Heart left ventricle (tissue), 16 donors: ENCODE measurements at regions not wholly inside any gene's neighbourhood (a gene's known extent, or its start where the extent isn't known, plus 50 kb on each side); places are given as distances from the start of the nearest gene placed in this dataset.

Source experiments
- ATAC-seq, 4 donors: fragments of 200-7000 bp; cut with Tn5 transposase; one replicate each; pipeline ENCODE4 v1.9.1; 2020 to 2022; ENCODE audit warnings: moderate library complexity in 4 of 4, mild to moderate bottlenecking in 3 of 4, moderate number of reproducible peaks in 1 of 4
- DNase-seq, 5 donors: peaks; one replicate each; pipeline ENCODE4 v3.0.0-alpha.2; 2020
- H3K27ac ChIP-seq, 12 donors: fragments of 200-600 bp; sonication (generic) in 4 of 12; one replicate each; pipeline versions ENCODE4 v1.5.0 to v1.8.0; 2016 to 2022; ENCODE audit warnings: mild to moderate bottlenecking in 2 of 12
- H3K27me3 ChIP-seq, 9 donors: fragments of 200-600 bp; sonication (generic) in 2 of 9; one replicate each; pipeline versions ENCODE4 v1.5.1 to v1.8.0; 2016 to 2022; ENCODE audit warnings: mild to moderate bottlenecking in 3 of 9
- H3K36me3 ChIP-seq, 9 donors: fragments of 200-600 bp; sonication (generic) in 2 of 9; one replicate each; pipeline versions ENCODE4 v1.5.0 to v1.8.0; 2018 to 2022; ENCODE audit warnings: mild to moderate bottlenecking in 2 of 9
- H3K4me1 ChIP-seq, 12 donors: fragments of 200-600 bp; sonication (generic) in 4 of 12; one replicate each; pipeline versions ENCODE4 v1.5.0 to v1.8.0; 2016 to 2022; ENCODE audit warnings: mild to moderate bottlenecking in 3 of 12
- H3K4me3 ChIP-seq, 12 donors: fragments of 200-600 bp; sonication (generic) in 4 of 12; one replicate each; pipeline versions ENCODE4 v1.5.0 to v1.8.0; 2017 to 2022; ENCODE audit warnings: mild to moderate bottlenecking in 9 of 12, moderate library complexity in 4 of 12
- H3K9me3 ChIP-seq, 12 donors: fragments of 200-600 bp; sonication (generic) in 4 of 12; one replicate each; pipeline versions ENCODE4 v1.5.0 to v1.8.0; 2016 to 2022; ENCODE audit warnings: mild to moderate bottlenecking in 1 of 12
- CTCF ChIP-seq, 12 donors: fragments of 200-600 bp; sonication (generic) in 4 of 12; IDR thresholded peaks; one replicate each; pipeline versions ENCODE4 v1.5.0 to v1.8.0; 2018 to 2022; ENCODE audit warnings: antibody characterized with exemption in 12 of 12, mild to moderate bottlenecking in 5 of 12
- POLR2A ChIP-seq, 2 donors: fragments of 450-650 bp; IDR thresholded peaks; one replicate each; pipeline ENCODE4 v1.6.1; 2017; ENCODE audit warnings: antibody characterized with exemption in 2 of 2, mild to moderate bottlenecking in 2 of 2, moderate library complexity in 2 of 2
- WGBS, 4 donors: extraction: QIAGEN DNeasy Blood & Tissue Kit in 2 of 4; methylation state at CpG; one replicate each; pipeline versions ENCODE4 v1.1.5 to v1.1.7; 2013 to 2018; 5-methylcytosine and 5-hydroxymethylcytosine counted together
- intact Hi-C, 10 donors: fragments of 100-400 bp; cut with DNase I; formaldehyde crosslinking; loops; one replicate each; pipeline versions ENCODE4 v1.11.1 to v1.14.2; 2022
- donor health status: ischemic (EF 13 %, LVEDD 7.1; RV severe dilation, severe dysfunction).
- donor health status: healthy with polysubstance abuse.
- donor health status: DM: no; HTN: yes; CAD: no.
- donor health status: DM: no; HTN: no; CAD: no.
- donor health status: ischemic (EF 25% LVEDD 6.9; RV normal size, moderate dysfunction).
- donor health status: ischemic (EF 25% LVEDD 5.7; RV mildly dilated, moderate dysfunction).
- donor health status: healthy.
- donor health status: DM: yes; HTN: yes; CAD: no.
- donor health status: ischemic (EF 35%, LVEDD 5.7; RV mildly dilated, moderate dysfunction).
- donor health status: nonischemic (EF 11% LVEDD 7.7; RV severe dilation, severe dysfunction).
- donor health status: DM: yes; HTN: yes; CAD: no.
- donor health status: PGD.
- donor health status: ischemic (EF 29% LVEDD 5.4; RV normal size, mild dysfunction).
- donor health status: nonischemic (EF 23%, LVEDD 6.1; RV moderate dilation, normal function).

DNA sequence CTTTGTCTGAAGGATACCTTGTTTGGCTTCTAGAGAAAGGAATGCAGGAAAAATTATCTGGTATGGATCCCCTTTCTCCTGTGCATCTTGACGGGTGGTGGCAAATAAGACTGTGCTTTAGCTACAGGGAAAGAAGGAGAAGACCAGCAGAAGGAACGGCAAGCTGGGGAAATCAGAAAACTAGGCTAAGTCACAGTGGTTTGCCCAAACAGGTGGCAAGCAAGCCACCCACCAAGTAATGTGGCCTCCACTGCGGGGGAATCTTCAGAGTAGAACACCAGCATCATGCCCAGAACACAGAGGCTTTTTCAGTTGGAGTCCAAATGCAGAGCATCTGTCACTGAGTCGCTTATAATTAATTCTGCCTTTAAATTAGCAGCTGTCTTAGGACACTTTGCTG is 282.8 kb downstream of the PHF14 start:
- intact Hi-C loops: no loop called here
- H3K4me1 ChIP-seq: no peaks in the 10 kb centered on the region
- DNase-seq (no peak), ATAC-seq (no peak)
- no peak overlapping the region for H3K27ac ChIP-seq
- H3K27me3 ChIP-seq: no peaks in the 10 kb centered on the region
- TF ChIP-seq POLR2A (IDR thresholded peaks at IDR 0.05): no peak
- TF ChIP-seq CTCF (IDR thresholded peaks at IDR 0.05): no peak
- WGBS, 4 donors: 84 to 89% (median 85%) methylated on average over 4 of the region's 4 CpGs
- no peak overlapping the region for H3K4me3 ChIP-seq
- H3K36me3 ChIP-seq: no peaks in the 10 kb centered on the region
- no peaks in the 10 kb centered on the region for H3K9me3 ChIP-seq

- no peaks in the 10 kb centered on the region for H3K4me1 ChIP-seq
- intact Hi-C loops: no loop called here
- no peak overlapping the region for H3K4me3 ChIP-seq
- no peak overlapping the region for H3K27ac ChIP-seq
- no peak for ATAC-seq
- no peak for TF ChIP-seq POLR2A (IDR thresholded peaks at IDR 0.05)
- no peak for TF ChIP-seq CTCF (IDR thresholded peaks at IDR 0.05)
- no peaks in the 10 kb centered on the region for H3K36me3 ChIP-seq
- H3K27me3 ChIP-seq: no peaks in the 10 kb centered on the region
- no peaks in the 10 kb centered on the region for H3K9me3 ChIP-seq
- no peak for DNase-seq
These were observed 287.8 kb downstream of the PHF14 start for GRCh38 chr7:11261470-11261869.

GRCh38 chr7:11266101-11266500 is 292.4 kb downstream of the PHF14 start:
- ATAC-seq (no peak), DNase-seq (no peak)
- Histone ChIP-seq H3K4me3 (no peak overlapping the region), H3K27me3 (no peaks in the 10 kb centered on the region), H3K36me3 (no peaks in the 10 kb centered on the region), H3K27ac (no peak overlapping the region), H3K4me1 (no peaks in the 10 kb centered on the region), H3K9me3 (no peaks in the 10 kb centered on the region)
- 54 to 82% (median 58%) methylated on average over 2 of the region's 2 CpGs for WGBS, 4 donors
- TF ChIP-seq CTCF (IDR thresholded peaks at IDR 0.05) (no peak), POLR2A (IDR thresholded peaks at IDR 0.05) (no peak)
- intact Hi-C loops: no loop called here

DNA sequence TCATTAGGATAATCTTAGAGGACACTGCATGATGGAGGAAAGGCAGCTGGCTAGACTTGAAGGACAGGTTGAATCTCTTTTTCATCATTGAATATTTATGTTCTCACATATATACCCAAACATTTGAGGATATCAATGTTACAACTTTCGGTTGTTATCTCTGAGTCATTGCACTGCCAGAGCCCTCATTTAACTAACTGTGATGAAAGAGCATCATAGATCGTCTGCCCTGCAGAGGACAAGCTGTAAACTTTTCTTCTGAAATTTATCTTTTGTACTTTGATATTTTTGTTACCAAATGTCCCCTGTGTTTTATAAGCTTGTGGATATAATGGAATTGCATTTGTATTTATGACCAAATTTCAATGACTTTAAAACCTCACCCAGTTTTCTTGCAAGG is 298.7 kb downstream of the PHF14 start:
- 54 to 59% (median 58%) methylated on average over 2 of the region's 2 CpGs for WGBS, 4 donors
- no peak for TF ChIP-seq CTCF (IDR thresholded peaks at IDR 0.05)
- no peak for TF ChIP-seq POLR2A (IDR thresholded peaks at IDR 0.05)
- Histone ChIP-seq H3K36me3 (no peaks in the 10 kb centered on the region), H3K9me3 (no peaks in the 10 kb centered on the region), H3K4me1 (no peaks in the 10 kb centered on the region), H3K27ac (no peak overlapping the region), H3K4me3 (no peak overlapping the region), H3K27me3 (no peaks in the 10 kb centered on the region)
- ATAC-seq: no peak
- no peak for DNase-seq
- intact Hi-C loops: no loop called here
